Loucy (cell line): ENCODE measurements at regions not wholly inside any gene's neighbourhood (a gene's known extent, or its start where the extent isn't known, plus 50 kb on each side); places are given as distances from the start of the nearest gene placed in this dataset.

ENCODE experiments used
- CTCF ChIP-seq: fragments of 200-600 bp; sonication (generic); conservative IDR thresholded peaks from 2 replicates; pipeline ENCODE4 v1.5.1; 2014; ENCODE audit warnings: mild to moderate bottlenecking, antibody characterized with exemption, low read length
- EZH2phosphoT487 ChIP-seq: fragments of 200-600 bp; IDR thresholded peaks from 2 replicates; pipeline ENCODE4 v1.6.1; 2018; ENCODE audit warnings: antibody characterized with exemption, mild to moderate bottlenecking, moderate library complexity, borderline replicate concordance

- no peak for TF ChIP-seq CTCF
- no peak for TF ChIP-seq EZH2phosphoT487
Measured at GRCh38 chrX:25858273-25858880, 279.8 kb upstream of the MAGEB18 start.
